Fibroblast of mammary gland (primary cell): ENCODE measurements at regions not wholly inside any gene's neighbourhood (a gene's known extent, or its start where the extent isn't known, plus 50 kb on each side); places are given as distances from the start of the nearest gene placed in this dataset.
"Not testable (repeated sequence)": the region's sequence is repeated elsewhere in the genome, so short reads cannot be mapped to it uniquely, and the experiment has no call there.

Experiments
- DNase-seq: peaks from one replicate; pipeline ENCODE4 v3.0.0-alpha.2; 2010; ENCODE audit warnings: low read depth
- H3K4me3 ChIP-seq: 2 replicates; pipeline ENCODE4 v1.5.1; 2011; ENCODE audit warnings: low read depth, mild to moderate bottlenecking, low read length, moderate library complexity; ENCODE audit not compliant: control insufficient read depth
- TF ChIP-seq, protein P1 (sequence below): conservative IDR thresholded peaks from 2 replicates; pipeline ENCODE4 v1.5.1; 2011; ENCODE audit warnings: low read depth, low read length, inconsistent platforms; ENCODE audit not compliant: control insufficient read depth, insufficient read depth

DNA sequence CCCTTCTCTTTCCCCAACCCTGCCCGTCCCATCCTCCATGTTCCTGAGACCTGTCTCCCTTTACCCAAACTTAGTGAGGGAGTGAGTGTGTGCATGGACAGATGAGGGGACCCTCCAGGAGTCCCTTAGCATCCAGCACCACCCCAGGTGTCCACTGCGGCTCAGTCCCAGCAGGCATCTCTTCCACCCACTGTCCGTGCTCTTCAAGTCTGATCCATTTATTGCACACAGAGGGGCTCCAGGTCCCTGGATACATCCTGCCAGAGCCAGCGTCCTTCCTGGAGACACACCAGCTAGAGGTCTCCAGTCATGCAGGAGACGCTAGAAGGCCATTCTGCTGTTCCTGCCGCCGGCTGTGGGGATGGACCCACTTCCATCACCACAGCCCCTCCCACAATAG lies 239.2 kb downstream of the ADGRD1 start:
- no peak for DNase-seq
- TF ChIP-seq, protein P1, sequence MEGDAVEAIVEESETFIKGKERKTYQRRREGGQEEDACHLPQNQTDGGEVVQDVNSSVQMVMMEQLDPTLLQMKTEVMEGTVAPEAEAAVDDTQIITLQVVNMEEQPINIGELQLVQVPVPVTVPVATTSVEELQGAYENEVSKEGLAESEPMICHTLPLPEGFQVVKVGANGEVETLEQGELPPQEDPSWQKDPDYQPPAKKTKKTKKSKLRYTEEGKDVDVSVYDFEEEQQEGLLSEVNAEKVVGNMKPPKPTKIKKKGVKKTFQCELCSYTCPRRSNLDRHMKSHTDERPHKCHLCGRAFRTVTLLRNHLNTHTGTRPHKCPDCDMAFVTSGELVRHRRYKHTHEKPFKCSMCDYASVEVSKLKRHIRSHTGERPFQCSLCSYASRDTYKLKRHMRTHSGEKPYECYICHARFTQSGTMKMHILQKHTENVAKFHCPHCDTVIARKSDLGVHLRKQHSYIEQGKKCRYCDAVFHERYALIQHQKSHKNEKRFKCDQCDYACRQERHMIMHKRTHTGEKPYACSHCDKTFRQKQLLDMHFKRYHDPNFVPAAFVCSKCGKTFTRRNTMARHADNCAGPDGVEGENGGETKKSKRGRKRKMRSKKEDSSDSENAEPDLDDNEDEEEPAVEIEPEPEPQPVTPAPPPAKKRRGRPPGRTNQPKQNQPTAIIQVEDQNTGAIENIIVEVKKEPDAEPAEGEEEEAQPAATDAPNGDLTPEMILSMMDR: no peak
- H3K4me3 ChIP-seq: no peak overlapping the region

DNA sequence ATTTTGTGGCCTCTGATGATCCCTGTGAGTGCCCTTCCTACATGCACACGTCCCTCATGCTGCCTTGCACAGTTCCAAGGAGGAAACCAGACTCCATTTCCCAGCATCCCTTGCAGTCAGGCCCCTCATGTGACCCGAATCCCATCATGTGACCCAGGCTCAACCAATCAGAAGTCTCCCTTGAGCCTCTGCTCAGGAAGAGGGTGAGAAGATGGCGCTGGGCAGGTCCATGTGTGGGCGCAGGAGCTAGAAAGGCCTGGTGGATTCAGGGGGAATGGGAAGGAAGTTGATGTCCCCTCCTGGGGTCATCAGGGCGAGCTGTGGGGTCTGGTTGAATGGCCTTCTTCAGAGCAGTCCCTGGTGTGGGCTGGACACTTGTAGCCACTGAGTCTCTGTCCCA lies 240.5 kb downstream of the ADGRD1 start:
- TF ChIP-seq, protein P1: no peak
- no peak for DNase-seq
- no peak overlapping the region for H3K4me3 ChIP-seq

DNA sequence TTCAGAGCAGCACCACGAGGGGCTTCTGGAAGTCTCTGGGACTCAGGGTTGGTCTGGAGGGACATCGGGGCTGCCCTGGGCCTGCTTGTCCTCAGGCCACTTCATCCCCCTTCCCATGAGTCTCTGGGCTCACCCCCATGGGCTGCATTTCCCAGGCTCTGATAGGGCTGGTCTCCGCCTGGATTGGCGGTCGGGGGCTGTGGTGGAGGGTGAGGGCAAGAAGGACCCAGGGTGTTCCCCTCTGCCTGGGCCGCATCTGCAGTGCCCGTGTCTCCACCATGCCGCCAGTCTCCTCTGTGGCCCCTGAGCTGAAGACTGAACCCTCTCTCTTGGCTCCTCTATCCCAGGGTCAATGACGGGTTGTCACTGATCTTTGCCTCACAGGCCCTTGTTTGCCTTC lies 242.1 kb downstream of the ADGRD1 start:
- DNase-seq: no peak
- TF ChIP-seq, protein P1: no peak
- H3K4me3 ChIP-seq: no peak overlapping the region

DNA sequence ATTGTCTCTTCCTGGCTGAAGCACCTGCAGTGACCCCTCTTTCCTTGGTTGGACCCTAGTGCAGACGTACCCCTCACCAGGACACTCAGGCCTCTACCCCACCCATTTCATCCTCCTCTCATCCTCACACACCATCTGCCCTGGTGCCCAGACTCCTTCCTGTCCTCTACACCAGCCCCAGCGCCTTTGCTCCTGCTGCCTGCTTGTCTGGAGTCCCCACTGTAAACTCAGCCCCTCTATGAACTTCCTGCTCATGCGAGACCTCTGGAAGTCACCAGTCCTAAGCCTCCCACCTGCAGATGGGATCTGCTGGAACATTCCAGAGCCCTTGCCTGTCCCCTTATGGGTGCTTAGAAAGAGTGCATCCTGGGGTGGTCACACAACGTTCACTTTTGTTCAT lies 242.5 kb downstream of the ADGRD1 start:
- TF ChIP-seq, protein P1: no peak
- no peak overlapping the region for H3K4me3 ChIP-seq
- DNase-seq: no peak

DNA sequence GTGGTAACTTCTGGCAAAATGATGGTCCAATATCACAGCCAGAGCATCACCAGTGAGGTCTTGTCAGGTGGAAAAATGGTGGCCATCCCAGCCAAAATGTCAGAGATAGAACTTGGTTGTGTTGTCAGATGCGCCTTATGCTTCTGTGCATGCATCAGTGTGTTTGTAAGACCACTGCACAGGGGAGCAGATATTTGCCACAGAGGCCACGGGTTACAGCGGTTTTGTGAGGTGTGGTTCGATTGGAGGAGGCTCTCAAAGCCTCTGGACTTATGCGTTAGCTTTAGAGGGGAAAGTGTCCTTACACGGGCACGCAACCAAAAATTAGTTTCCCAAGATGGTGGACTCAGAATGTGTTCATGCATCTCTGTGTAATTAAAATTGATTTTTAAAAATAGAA lies 243.8 kb downstream of the ADGRD1 start:
- no peak overlapping the region for H3K4me3 ChIP-seq
- no peak for DNase-seq
- TF ChIP-seq, protein P1: no peak

DNA sequence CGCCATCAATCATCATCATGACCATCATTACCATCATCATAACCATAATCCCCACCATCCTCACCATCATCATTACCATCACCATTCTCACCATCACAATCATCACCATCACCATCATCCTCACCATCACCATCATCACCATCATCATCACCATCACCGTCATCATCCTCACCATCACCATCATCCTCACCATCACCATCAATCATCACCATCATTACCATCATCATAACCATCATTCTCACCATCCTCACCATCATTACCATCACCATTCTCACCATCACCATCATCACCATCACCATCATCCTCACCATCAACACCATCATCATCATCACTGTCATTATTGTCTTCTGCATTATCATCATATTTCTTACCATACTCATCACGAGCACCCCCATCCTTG lies 245.5 kb downstream of the ADGRD1 start:
- TF ChIP-seq, protein P1: no peak
- H3K4me3 ChIP-seq: no peak overlapping the region
- no peak for DNase-seq

DNA sequence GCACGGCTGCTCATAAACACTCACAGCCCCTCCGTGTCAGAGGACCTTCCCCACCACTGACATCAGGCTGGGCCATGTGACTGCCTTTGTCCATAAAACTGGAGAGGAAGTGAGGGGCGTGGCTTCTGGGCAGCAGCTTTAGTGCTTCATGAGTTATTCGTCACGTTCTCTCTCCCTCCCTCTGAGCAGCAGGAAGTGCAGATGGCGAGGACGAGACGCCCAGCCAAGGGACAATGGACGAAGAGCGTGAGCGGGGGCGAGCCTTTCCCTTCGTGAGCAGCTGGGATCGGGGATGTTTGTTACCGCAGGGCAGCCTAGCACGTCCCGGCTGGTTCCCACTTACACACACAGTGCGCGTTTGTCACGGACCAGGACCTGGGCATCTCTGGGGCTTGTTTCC lies 248.2 kb downstream of the ADGRD1 start:
- not testable (repeated sequence) for H3K4me3 ChIP-seq, DNase-seq
